Activated CD4-positive, alpha-beta memory T cell treated with anti-CD3 and anti-CD28 coated beads, Interleukin-2, amount 10 ng/mL, durations not matched to agents 7 days and 5 days (primary cell): ENCODE measurements at regions not wholly inside any gene's neighbourhood (a gene's known extent, or its start where the extent isn't known, plus 50 kb on each side); places are given as distances from the start of the nearest gene placed in this dataset.

Source experiments
- CTCF ChIA-PET: fragments of 350-600 bp; sonication (Branson Sonifier 250); formaldehyde crosslinking; loops from one replicate; lab custom pipeline; 2021; ENCODE audit warnings: antibody characterized with exemption, inconsistent platforms; lab: Charles Lee
- POLR2A ChIA-PET: fragments of 350-600 bp; sonication (Branson Sonifier 250); formaldehyde crosslinking; loops from one replicate; lab custom pipeline; 2021; ENCODE audit warnings: antibody characterized with exemption; lab: Charles Lee
- DNase-seq: peaks from one replicate; pipeline ENCODE4 v3.0.0-alpha.2; 2020
- H3K27ac Mint-ChIP-seq: one replicate; pipeline ENCODE4 v1.8.0; 2021; ENCODE audit warnings: mild to moderate bottlenecking, mixed read lengths
- H3K27me3 Mint-ChIP-seq: one replicate; pipeline ENCODE4 v1.8.0; 2021; ENCODE audit warnings: mixed read lengths
- H3K36me3 Mint-ChIP-seq: one replicate; pipeline ENCODE4 v1.8.0; 2021; ENCODE audit warnings: low read depth, mixed read lengths
- H3K4me1 Mint-ChIP-seq: one replicate; pipeline ENCODE4 v1.8.0; 2021; ENCODE audit warnings: mixed read lengths
- H3K4me3 Mint-ChIP-seq: one replicate; pipeline ENCODE4 v1.8.0; 2021; ENCODE audit warnings: mild to moderate bottlenecking, mixed read lengths
- H3K9me3 Mint-ChIP-seq: one replicate; pipeline ENCODE4 v1.8.0; 2021; ENCODE audit warnings: mixed read lengths

GRCh38 chr5:157918811-157919742, 60.1 kb upstream of the CLINT1 start:
- H3K4me1 Mint-ChIP-seq: peaks cover 31% of the 10 kb centered on the region
- ChIA-PET POLR2A (no interaction called here), CTCF (interaction anchor here (0.6 to 4.4 kb wide), 18 partner anchors 8 to 356 kb away, joined by 3 to 24 read pairs (median 4); no protein-coding TSS in a partner anchor)
- no peaks in the 10 kb centered on the region for H3K27me3 Mint-ChIP-seq
- peak overlapping the region; percentile 88 for H3K27ac Mint-ChIP-seq
- no peaks in the 10 kb centered on the region for H3K9me3 Mint-ChIP-seq
- peak; percentile 30 for DNase-seq
- H3K4me3 Mint-ChIP-seq: peak overlapping the region; percentile 53
- no peaks in the 10 kb centered on the region for H3K36me3 Mint-ChIP-seq

GRCh38 chr5:157917899-157918809, 59.2 kb upstream of the CLINT1 start:
- no peaks in the 10 kb centered on the region for H3K9me3 Mint-ChIP-seq
- ChIA-PET CTCF (interaction anchor here (0.6 to 4.4 kb wide), 13 partner anchors 9 to 355 kb away, joined by 3 to 24 read pairs (median 3); no protein-coding TSS in a partner anchor), POLR2A (no interaction called here)
- H3K27me3 Mint-ChIP-seq: no peaks in the 10 kb centered on the region
- peak overlapping the region; percentile 88 for H3K27ac Mint-ChIP-seq
- H3K36me3 Mint-ChIP-seq: no peaks in the 10 kb centered on the region
- H3K4me1 Mint-ChIP-seq: peaks cover 31% of the 10 kb centered on the region
- DNase-seq: peak; percentile 74
- H3K4me3 Mint-ChIP-seq: no peak overlapping the region

- Mint-ChIP-seq H3K27me3 (no peaks in the 10 kb centered on the region), H3K4me1 (peaks cover 31% of the 10 kb centered on the region), H3K27ac (no peak overlapping the region), H3K4me3 (no peak overlapping the region), H3K36me3 (no peaks in the 10 kb centered on the region), H3K9me3 (no peaks in the 10 kb centered on the region)
- ChIA-PET POLR2A (no interaction called here), CTCF (interaction anchor here (2.8 kb wide), 1 partner anchor 98 kb away, joined by 9 read pairs; no protein-coding TSS in a partner anchor)
- no peak for DNase-seq
Measured at GRCh38 chr5:157917491-157917890, 58.5 kb upstream of the CLINT1 start.

- CTCF ChIA-PET: interaction anchor here (0.8 to 2.8 kb wide), 5 partner anchors 8 to 96 kb away, joined by 3 to 9 read pairs (median 4); no protein-coding TSS in a partner anchor
- H3K9me3 Mint-ChIP-seq: no peaks in the 10 kb centered on the region
- H3K36me3 Mint-ChIP-seq: no peaks in the 10 kb centered on the region
- no peak overlapping the region for H3K4me3 Mint-ChIP-seq
- H3K4me1 Mint-ChIP-seq: peaks cover 30% of the 10 kb centered on the region
- no peaks in the 10 kb centered on the region for H3K27me3 Mint-ChIP-seq
- POLR2A ChIA-PET: no interaction called here
- no peak for DNase-seq
- H3K27ac Mint-ChIP-seq: no peak overlapping the region
Measured at GRCh38 chr5:157915638-157916037, 56.7 kb upstream of the CLINT1 start.

- POLR2A ChIA-PET: no interaction called here
- Mint-ChIP-seq H3K27me3 (peaks cover under 1% of the 10 kb centered on the region), H3K4me1 (peaks cover 19% of the 10 kb centered on the region), H3K27ac (no peak overlapping the region), H3K9me3 (no peaks in the 10 kb centered on the region), H3K36me3 (no peaks in the 10 kb centered on the region), H3K4me3 (no peak overlapping the region)
- CTCF ChIA-PET: interaction anchor here (1.9 kb wide), 1 partner anchor 9 kb away, joined by 4 read pairs; no protein-coding TSS in a partner anchor
- no peak for DNase-seq
Measured at GRCh38 chr5:157914151-157914788, 55.3 kb upstream of the CLINT1 start.

- Mint-ChIP-seq H3K27ac (no peak overlapping the region), H3K9me3 (no peaks in the 10 kb centered on the region), H3K4me1 (peaks cover 12% of the 10 kb centered on the region), H3K27me3 (peaks cover 3% of the 10 kb centered on the region), H3K4me3 (no peak overlapping the region), H3K36me3 (no peaks in the 10 kb centered on the region)
- no peak for DNase-seq
- ChIA-PET CTCF (interaction anchor here (1.9 kb wide), 1 partner anchor 10 kb away, joined by 4 read pairs; no protein-coding TSS in a partner anchor), POLR2A (interaction anchor here (1.3 kb wide), 1 partner anchor 56 kb away, joined by 3 read pairs; no protein-coding TSS in a partner anchor)
Measured at GRCh38 chr5:157913575-157913974, 54.6 kb upstream of the CLINT1 start.

- H3K27ac Mint-ChIP-seq: no peak overlapping the region
- H3K36me3 Mint-ChIP-seq: no peaks in the 10 kb centered on the region
- H3K27me3 Mint-ChIP-seq: peaks cover 5% of the 10 kb centered on the region
- no peak overlapping the region for H3K4me3 Mint-ChIP-seq
- no peak for DNase-seq
- H3K4me1 Mint-ChIP-seq: peaks cover 4% of the 10 kb centered on the region
- no peaks in the 10 kb centered on the region for H3K9me3 Mint-ChIP-seq
- CTCF ChIA-PET: no interaction called here
- POLR2A ChIA-PET: interaction anchor here (1.3 kb wide), 1 partner anchor 55 kb away, joined by 3 read pairs; no protein-coding TSS in a partner anchor
Measured at GRCh38 chr5:157912621-157913325, 53.8 kb upstream of the CLINT1 start.

- ChIA-PET POLR2A (no interaction called here), CTCF (no interaction called here)
- no peaks in the 10 kb centered on the region for H3K36me3 Mint-ChIP-seq
- H3K27me3 Mint-ChIP-seq: peaks cover 5% of the 10 kb centered on the region
- no peaks in the 10 kb centered on the region for H3K4me1 Mint-ChIP-seq
- H3K27ac Mint-ChIP-seq: no peak overlapping the region
- no peak for DNase-seq
- H3K9me3 Mint-ChIP-seq: no peaks in the 10 kb centered on the region
- H3K4me3 Mint-ChIP-seq: no peak overlapping the region
Measured at GRCh38 chr5:157911568-157911967, 52.6 kb upstream of the CLINT1 start.
